A549 (cell line): ENCODE measurements at regions not wholly inside any gene's neighbourhood (a gene's known extent, or its start where the extent isn't known, plus 50 kb on each side); places are given as distances from the start of the nearest gene placed in this dataset.

Experiments used
- ATAC-seq, 2 experiments: fragments of 200-7000 bp in 1 of 2; fragments of >200 bp in 1 of 2; cut with Nextera tagmentation in 1 of 2; cut with Tn5 transposase in 1 of 2; 3 replicates each; pipeline versions ENCODE4 v1.8.0 to v1.9.1; 2018 to 2020; ENCODE audit warnings: mild to moderate bottlenecking in 1 of 2, moderate library complexity in 1 of 2
- CTCF ChIA-PET: fragments of 300-600 bp; sonication (Branson Sonifier 250); formaldehyde crosslinking; extraction: SDS; loops from one replicate; lab custom pipeline; 2021; ENCODE audit warnings: antibody characterized with exemption, inconsistent platforms; lab: Yijun Ruan, JAX
- POLR2A ChIA-PET: fragments of 350-600 bp; formaldehyde crosslinking; extraction: SDS; loops from one replicate; lab custom pipeline; 2021; ENCODE audit warnings: antibody characterized with exemption, inconsistent platforms; lab: Yijun Ruan, JAX
- DNase-seq, 2 experiments: peaks; one replicate each; pipeline versions ENCODE4 v3.0.0 to v3.0.0-alpha.2; 2011 to 2016; ENCODE audit warnings: low read depth in 1 of 2, low spot score in 1 of 2
- FAIRE-seq: peaks from 2 replicates; lab custom pipeline; 2011; peaks lifted over from hg19 to GRCh38; lab: Jason Lieb, UNC
- H3K27ac ChIP-seq, 2 experiments: fragments of >200 bp; sonication (Bioruptor Twin); formaldehyde crosslinking; 3 replicates each; pipeline ENCODE4 v1.5.1; 2016 to 2017
- H3K4me1 ChIP-seq: fragments of >200 bp; sonication (Bioruptor Twin); formaldehyde crosslinking; 3 replicates; pipeline ENCODE4 v1.6.1; 2016
- H3K4me2 ChIP-seq: fragments of >200 bp; sonication (Bioruptor Twin); formaldehyde crosslinking; 3 replicates; pipeline ENCODE4 v1.6.1; 2016
- H3K4me3 ChIP-seq: fragments of >200 bp; sonication (Bioruptor Twin); formaldehyde crosslinking; 3 replicates; pipeline ENCODE4 v1.5.1; 2016
- H3K9me3 ChIP-seq: fragments of >200 bp; sonication (Bioruptor Twin); formaldehyde crosslinking; 3 replicates; pipeline ENCODE4 v1.6.1; 2016
- CHD4 ChIP-seq: fragments of 200-600 bp; sonication (generic); IDR thresholded peaks from 2 replicates; pipeline ENCODE4 v1.6.1; 2016; ENCODE audit warnings: antibody characterized with exemption, mild to moderate bottlenecking, borderline replicate concordance
- ESRRA ChIP-seq: fragments of 150-350 bp; IDR thresholded peaks from 2 replicates; pipeline ENCODE4 v1.6.1; 2014; ENCODE audit warnings: mild to moderate bottlenecking, low read length, borderline replicate concordance
- FOSB ChIP-seq: fragments of 250-450 bp; sonication (Bioruptor Pico); IDR thresholded peaks from 2 replicates; pipeline ENCODE4 v1.5.0; 2020; ENCODE audit warnings: mild to moderate bottlenecking, moderate library complexity
- FOSL2 ChIP-seq, 2 experiments: fragments of 450-650 bp in 1 of 2; fragments of >200 bp in 1 of 2; sonication (Bioruptor Twin) in 1 of 2; formaldehyde crosslinking; IDR thresholded peaks; 2 replicates each; pipeline versions ENCODE4 v1.5.0 to v1.6.1; 2016 to 2020; ENCODE audit warnings: mild to moderate bottlenecking in 1 of 2, moderate library complexity in 1 of 2
- FOXS1 ChIP-seq: fragments of 250-450 bp; sonication (Bioruptor Pico); IDR thresholded peaks from 2 replicates; pipeline ENCODE4 v1.5.0; 2020; ENCODE audit warnings: mild to moderate bottlenecking, moderate library complexity
- HOXB13 ChIP-seq: fragments of 250-450 bp; sonication (Bioruptor Pico); IDR thresholded peaks from 2 replicates; pipeline ENCODE4 v1.5.0; 2020; ENCODE audit warnings: low read depth, mild to moderate bottlenecking, moderate library complexity
- HOXB5 ChIP-seq: fragments of 250-450 bp; sonication (Bioruptor Pico); IDR thresholded peaks from 2 replicates; pipeline ENCODE4 v1.5.0; 2020; ENCODE audit warnings: mild to moderate bottlenecking, moderate library complexity
- MYC ChIP-seq: IDR thresholded peaks from 2 replicates; pipeline ENCODE4 v1.6.1; 2012; ENCODE audit warnings: mild to moderate bottlenecking, inconsistent platforms, low read length, improper control_type of control experiment, borderline replicate concordance
- RAD21 ChIP-seq, 2 experiments: fragments of >200 bp in 1 of 2; sonication (Bioruptor Twin) in 1 of 2; formaldehyde crosslinking in 1 of 2; IDR thresholded peaks in 1 of 2; conservative IDR thresholded peaks in 1 of 2; 2 replicates in 1 of 2; 3 replicates in 1 of 2; pipeline ENCODE4 v1.6.1; 2012 to 2018; ENCODE audit warnings: inconsistent platforms in 1 of 2
- RCOR1 ChIP-seq: fragments of 150-350 bp; IDR thresholded peaks from 2 replicates; pipeline ENCODE4 v1.6.1; 2014; ENCODE audit warnings: antibody characterized with exemption, low read length, low read depth
- SMC3 ChIP-seq: fragments of >200 bp; sonication (Bioruptor Twin); formaldehyde crosslinking; IDR thresholded peaks from 3 replicates; pipeline ENCODE4 v1.6.1; 2018; ENCODE audit warnings: inconsistent platforms
- ZFP36 ChIP-seq: fragments of 450-650 bp; IDR thresholded peaks from 2 replicates; pipeline ENCODE4 v1.6.1; 2014; ENCODE audit warnings: borderline replicate concordance; ENCODE audit not compliant: partially characterized antibody
- ZNF302 ChIP-seq: fragments of 250-450 bp; sonication (Bioruptor Pico); IDR thresholded peaks from 2 replicates; pipeline ENCODE4 v1.9.0; 2021; ENCODE audit warnings: inconsistent platforms, mild to moderate bottlenecking, moderate library complexity
- ZSCAN20 ChIP-seq: fragments of 250-450 bp; sonication (Bioruptor Pico); IDR thresholded peaks from 2 replicates; pipeline ENCODE4 v1.8.0; 2022; ENCODE audit warnings: mild to moderate bottlenecking, moderate library complexity
- WGBS: methylation state at CpG from one replicate; pipeline ENCODE4 v1.1.6; 2017; ENCODE audit errors: missing lambda C conversion rate; 5-methylcytosine and 5-hydroxymethylcytosine counted together
- TF ChIP-seq, protein P1 (sequence below): fragments of 450-650 bp; IDR thresholded peaks from 2 replicates; pipeline ENCODE4 v1.6.1; 2014; ENCODE audit warnings: antibody characterized with exemption
- TF ChIP-seq, protein P2 (sequence below): fragments of 150-350 bp; IDR thresholded peaks from 2 replicates; pipeline ENCODE4 v1.6.1; 2014; ENCODE audit warnings: low read depth, mild to moderate bottlenecking, low read length
- TF ChIP-seq, protein P3 (sequence below): IDR thresholded peaks from 2 replicates; pipeline ENCODE4 v1.6.1; 2012
- TF ChIP-seq, protein P4 (sequence below): fragments of 200-600 bp; sonication (generic); IDR thresholded peaks from 2 replicates; pipeline ENCODE4 v1.6.1; 2016; ENCODE audit warnings: antibody characterized with exemption, mild to moderate bottlenecking, moderate library complexity
- TF ChIP-seq, protein P5 (sequence below): IDR thresholded peaks from 2 replicates; pipeline ENCODE4 v1.6.1; 2012; ENCODE audit warnings: low read depth, borderline replicate concordance
- TF ChIP-seq, protein P6 (sequence below): fragments of >200 bp; sonication (Bioruptor Twin); formaldehyde crosslinking; IDR thresholded peaks from 3 replicates; pipeline ENCODE4 v1.6.1; 2016

DNA sequence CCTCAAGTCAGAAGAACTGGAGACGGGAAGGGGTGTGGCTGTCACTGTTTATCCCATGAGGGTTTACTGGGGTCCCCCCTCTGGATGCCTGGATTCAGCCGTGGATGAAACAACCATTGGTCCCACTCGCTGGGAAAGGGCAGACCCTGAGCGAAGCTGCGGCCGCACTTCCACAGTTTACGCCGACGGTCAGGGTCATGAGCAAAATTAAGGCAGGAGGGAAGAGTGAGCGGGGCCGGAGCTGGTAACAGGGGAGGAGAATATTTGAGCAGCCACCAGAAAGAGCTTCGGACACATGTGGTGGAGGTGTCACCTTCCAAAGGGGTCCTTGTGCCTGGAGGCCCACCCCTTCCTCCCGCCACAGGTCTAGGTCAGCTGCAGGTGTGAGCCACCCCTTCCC is 344.9 kb downstream of the BRD1 start:
- TF ChIP-seq, protein P1, sequence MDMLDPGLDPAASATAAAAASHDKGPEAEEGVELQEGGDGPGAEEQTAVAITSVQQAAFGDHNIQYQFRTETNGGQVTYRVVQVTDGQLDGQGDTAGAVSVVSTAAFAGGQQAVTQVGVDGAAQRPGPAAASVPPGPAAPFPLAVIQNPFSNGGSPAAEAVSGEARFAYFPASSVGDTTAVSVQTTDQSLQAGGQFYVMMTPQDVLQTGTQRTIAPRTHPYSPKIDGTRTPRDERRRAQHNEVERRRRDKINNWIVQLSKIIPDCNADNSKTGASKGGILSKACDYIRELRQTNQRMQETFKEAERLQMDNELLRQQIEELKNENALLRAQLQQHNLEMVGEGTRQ, result no peak
- TF ChIP-seq ESRRA (no peak), SMC3 (no peak), ZSCAN20 (CRISPR knock-in tag) (no peak), RAD21 (conservative IDR thresholded peaks at IDR 0.05 in 1 of 2, IDR thresholded peaks at IDR 0.05 in 1 of 2) (no peak), HOXB5 (no peak), FOSL2 (IDR thresholded peaks at IDR 0.05) (no peak), FOSL2 (CRISPR knock-in tag; IDR thresholded peaks at IDR 0.05) (no peak), FOXS1 (CRISPR knock-in tag) (no peak), HOXB13 (CRISPR knock-in tag) (no peak), MYC (no peak), CHD4 (no peak), FOSB (CRISPR knock-in tag) (no peak), ZFP36 (no peak), RCOR1 (no peak), ZNF302 (CRISPR knock-in tag) (no peak)
- TF ChIP-seq, protein P2, sequence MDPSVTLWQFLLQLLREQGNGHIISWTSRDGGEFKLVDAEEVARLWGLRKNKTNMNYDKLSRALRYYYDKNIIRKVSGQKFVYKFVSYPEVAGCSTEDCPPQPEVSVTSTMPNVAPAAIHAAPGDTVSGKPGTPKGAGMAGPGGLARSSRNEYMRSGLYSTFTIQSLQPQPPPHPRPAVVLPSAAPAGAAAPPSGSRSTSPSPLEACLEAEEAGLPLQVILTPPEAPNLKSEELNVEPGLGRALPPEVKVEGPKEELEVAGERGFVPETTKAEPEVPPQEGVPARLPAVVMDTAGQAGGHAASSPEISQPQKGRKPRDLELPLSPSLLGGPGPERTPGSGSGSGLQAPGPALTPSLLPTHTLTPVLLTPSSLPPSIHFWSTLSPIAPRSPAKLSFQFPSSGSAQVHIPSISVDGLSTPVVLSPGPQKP, result no peak
- TF ChIP-seq, protein P3, sequence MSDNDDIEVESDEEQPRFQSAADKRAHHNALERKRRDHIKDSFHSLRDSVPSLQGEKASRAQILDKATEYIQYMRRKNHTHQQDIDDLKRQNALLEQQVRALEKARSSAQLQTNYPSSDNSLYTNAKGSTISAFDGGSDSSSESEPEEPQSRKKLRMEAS, result no peak
- TF ChIP-seq, protein P4, sequence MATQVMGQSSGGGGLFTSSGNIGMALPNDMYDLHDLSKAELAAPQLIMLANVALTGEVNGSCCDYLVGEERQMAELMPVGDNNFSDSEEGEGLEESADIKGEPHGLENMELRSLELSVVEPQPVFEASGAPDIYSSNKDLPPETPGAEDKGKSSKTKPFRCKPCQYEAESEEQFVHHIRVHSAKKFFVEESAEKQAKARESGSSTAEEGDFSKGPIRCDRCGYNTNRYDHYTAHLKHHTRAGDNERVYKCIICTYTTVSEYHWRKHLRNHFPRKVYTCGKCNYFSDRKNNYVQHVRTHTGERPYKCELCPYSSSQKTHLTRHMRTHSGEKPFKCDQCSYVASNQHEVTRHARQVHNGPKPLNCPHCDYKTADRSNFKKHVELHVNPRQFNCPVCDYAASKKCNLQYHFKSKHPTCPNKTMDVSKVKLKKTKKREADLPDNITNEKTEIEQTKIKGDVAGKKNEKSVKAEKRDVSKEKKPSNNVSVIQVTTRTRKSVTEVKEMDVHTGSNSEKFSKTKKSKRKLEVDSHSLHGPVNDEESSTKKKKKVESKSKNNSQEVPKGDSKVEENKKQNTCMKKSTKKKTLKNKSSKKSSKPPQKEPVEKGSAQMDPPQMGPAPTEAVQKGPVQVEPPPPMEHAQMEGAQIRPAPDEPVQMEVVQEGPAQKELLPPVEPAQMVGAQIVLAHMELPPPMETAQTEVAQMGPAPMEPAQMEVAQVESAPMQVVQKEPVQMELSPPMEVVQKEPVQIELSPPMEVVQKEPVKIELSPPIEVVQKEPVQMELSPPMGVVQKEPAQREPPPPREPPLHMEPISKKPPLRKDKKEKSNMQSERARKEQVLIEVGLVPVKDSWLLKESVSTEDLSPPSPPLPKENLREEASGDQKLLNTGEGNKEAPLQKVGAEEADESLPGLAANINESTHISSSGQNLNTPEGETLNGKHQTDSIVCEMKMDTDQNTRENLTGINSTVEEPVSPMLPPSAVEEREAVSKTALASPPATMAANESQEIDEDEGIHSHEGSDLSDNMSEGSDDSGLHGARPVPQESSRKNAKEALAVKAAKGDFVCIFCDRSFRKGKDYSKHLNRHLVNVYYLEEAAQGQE, result no peak
- TF ChIP-seq, protein P5, sequence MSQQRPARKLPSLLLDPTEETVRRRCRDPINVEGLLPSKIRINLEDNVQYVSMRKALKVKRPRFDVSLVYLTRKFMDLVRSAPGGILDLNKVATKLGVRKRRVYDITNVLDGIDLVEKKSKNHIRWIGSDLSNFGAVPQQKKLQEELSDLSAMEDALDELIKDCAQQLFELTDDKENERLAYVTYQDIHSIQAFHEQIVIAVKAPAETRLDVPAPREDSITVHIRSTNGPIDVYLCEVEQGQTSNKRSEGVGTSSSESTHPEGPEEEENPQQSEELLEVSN, result no peak
- TF ChIP-seq, protein P6, sequence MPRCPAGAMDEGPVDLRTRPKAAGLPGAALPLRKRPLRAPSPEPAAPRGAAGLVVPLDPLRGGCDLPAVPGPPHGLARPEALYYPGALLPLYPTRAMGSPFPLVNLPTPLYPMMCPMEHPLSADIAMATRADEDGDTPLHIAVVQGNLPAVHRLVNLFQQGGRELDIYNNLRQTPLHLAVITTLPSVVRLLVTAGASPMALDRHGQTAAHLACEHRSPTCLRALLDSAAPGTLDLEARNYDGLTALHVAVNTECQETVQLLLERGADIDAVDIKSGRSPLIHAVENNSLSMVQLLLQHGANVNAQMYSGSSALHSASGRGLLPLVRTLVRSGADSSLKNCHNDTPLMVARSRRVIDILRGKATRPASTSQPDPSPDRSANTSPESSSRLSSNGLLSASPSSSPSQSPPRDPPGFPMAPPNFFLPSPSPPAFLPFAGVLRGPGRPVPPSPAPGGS, result no peak
- ChIA-PET POLR2A (no interaction called here), CTCF (no interaction called here)
- H3K27ac ChIP-seq, result no peak overlapping the region
- ATAC-seq (no peak), FAIRE-seq (no peak), DNase-seq (no peak)
- WGBS, result 81% methylated on average over 13 of the region's 13 CpGs
- no peaks in the 10 kb centered on the region for H3K4me1 ChIP-seq
- H3K9me3 ChIP-seq, result no peaks in the 10 kb centered on the region
- H3K4me3 ChIP-seq, result no peak overlapping the region
- no peak overlapping the region for H3K4me2 ChIP-seq
